GM23248 (cell line): ENCODE measurements at regions not wholly inside any gene's neighbourhood (a gene's known extent, or its start where the extent isn't known, plus 50 kb on each side); places are given as distances from the start of the nearest gene placed in this dataset.

ENCODE experiments used
- DNase-seq: peaks from one replicate; pipeline ENCODE4 v3.0.0-alpha.2; 2015
- H2AFZ ChIP-seq: fragments of 200-600 bp; sonication (generic); 2 replicates; pipeline ENCODE4 v1.6.1; 2016; ENCODE audit warnings: antibody characterized with exemption
- H3F3A ChIP-seq: fragments of 200-600 bp; sonication (generic); 2 replicates; pipeline ENCODE4 v1.6.1; 2016; ENCODE audit warnings: mild to moderate bottlenecking, antibody characterized with exemption, mixed run types; ENCODE audit not compliant: insufficient read depth
- H3K27ac ChIP-seq: fragments of 200-600 bp; sonication (generic); 2 replicates; pipeline ENCODE4 v1.5.1; 2016; ENCODE audit warnings: mild to moderate bottlenecking
- H3K27me3 ChIP-seq: fragments of 200-600 bp; sonication (generic); replicated peaks from 2 replicates; pipeline ENCODE4 v1.6.1; 2016; ENCODE audit warnings: mild to moderate bottlenecking; ENCODE audit not compliant: insufficient read depth
- H3K36me3 ChIP-seq: fragments of 200-600 bp; sonication (generic); 2 replicates; pipeline ENCODE4 v1.6.1; 2016; ENCODE audit warnings: low read depth, mild to moderate bottlenecking
- H3K4me1 ChIP-seq: fragments of 200-600 bp; sonication (generic); 2 replicates; pipeline ENCODE4 v1.6.1; 2016; ENCODE audit warnings: mild to moderate bottlenecking; ENCODE audit not compliant: insufficient read depth
- H3K4me2 ChIP-seq: fragments of 200-600 bp; sonication (generic); one replicate; pipeline ENCODE4 v1.6.1; 2016; ENCODE audit warnings: mild to moderate bottlenecking; ENCODE audit not compliant: unreplicated experiment
- H3K4me3 ChIP-seq: fragments of 200-600 bp; sonication (generic); 2 replicates; pipeline ENCODE4 v1.5.1; 2016; ENCODE audit warnings: mild to moderate bottlenecking
- H3K79me2 ChIP-seq: fragments of 200-600 bp; sonication (generic); 2 replicates; pipeline ENCODE4 v1.6.1; 2016; ENCODE audit warnings: mild to moderate bottlenecking; ENCODE audit not compliant: insufficient read depth
- H3K9ac ChIP-seq: fragments of 200-600 bp; sonication (generic); 2 replicates; pipeline ENCODE4 v1.6.1; 2016; ENCODE audit warnings: mild to moderate bottlenecking
- H3K9me2 ChIP-seq: fragments of 200-600 bp; sonication (generic); 2 replicates; pipeline ENCODE4 v1.6.1; 2016; ENCODE audit warnings: mixed run types, mild to moderate bottlenecking, moderate library complexity; ENCODE audit not compliant: insufficient read depth
- H3K9me3 ChIP-seq: fragments of 200-600 bp; sonication (generic); one replicate; pipeline ENCODE4 v1.6.1; 2017; ENCODE audit warnings: low read depth
- H4K20me1 ChIP-seq: fragments of 200-600 bp; sonication (generic); 2 replicates; pipeline ENCODE4 v1.6.0; 2016; ENCODE audit not compliant: insufficient read depth
- EZH2 ChIP-seq: fragments of 200-600 bp; sonication (generic); IDR thresholded peaks from 2 replicates; pipeline ENCODE4 v1.6.1; 2018; ENCODE audit warnings: antibody characterized with exemption, mild to moderate bottlenecking; ENCODE audit not compliant: insufficient read depth, poor library complexity, severe bottlenecking
- EZH2phosphoT487 ChIP-seq: fragments of 200-600 bp; sonication (generic); IDR thresholded peaks from 2 replicates; pipeline ENCODE4 v1.6.1; 2018; ENCODE audit warnings: antibody characterized with exemption, moderate library complexity, mild to moderate bottlenecking, low read depth; ENCODE audit not compliant: insufficient read depth
- WGBS, 2 experiments: methylation state at CpG; one replicate each; pipeline ENCODE4 v1.1.6; 2015 to 2017; ENCODE audit warnings: low lambda C conversion rate in 2 of 2, low coverage in 1 of 2; ENCODE audit errors: missing lambda C conversion rate in 2 of 2; 5-methylcytosine and 5-hydroxymethylcytosine counted together
- in situ Hi-C: fragments of 300-500 bp; cut with MboI; formaldehyde crosslinking; loops from 2 replicates; pipeline ENCODE4 v1.15.0; 2020

GRCh38 chr7:121488111-121488650 is 92.1 kb upstream of the FAM3C start:
- Histone ChIP-seq H3K4me1 (peaks cover 7% of the 10 kb centered on the region; the same call in 1 of the 2 replicates), H3F3A (0 out of 2 replicates have a peak, but pooled peaks cover 7% of the 10 kb centered on the region), H3K9ac (no peak overlapping the region), H3K4me2 (no peak overlapping the region), H4K20me1 (no peaks in the 10 kb centered on the region), H3K27me3 (peaks cover 3% of the 10 kb centered on the region; the same call in 1 of the 2 replicates), H3K9me3 (no peaks in the 10 kb centered on the region), H2AFZ (no peak overlapping the region), H3K79me2 (no peaks in the 10 kb centered on the region), H3K9me2 (no peaks in the 10 kb centered on the region), H3K36me3 (no peaks in the 10 kb centered on the region), H3K27ac (no peak overlapping the region), H3K4me3 (no peak overlapping the region)
- in situ Hi-C loops, result no loop called here
- DNase-seq, result no peak
- TF ChIP-seq EZH2phosphoT487 (no peak), EZH2 (no peak)
- WGBS, 2 experiments, result 80 to 90% methylated on average over 3 of the region's 3 CpGs

- in situ Hi-C loops, result no loop called here
These were observed 90.5 kb upstream of the FAM3C start for GRCh38 chr7:121486590-121486989.

GRCh38 chr7:121485467-121486243 is 89.5 kb upstream of the FAM3C start:
- peak overlapping the region; percentile 62 for H3K4me2 ChIP-seq
- no peaks in the 10 kb centered on the region for H3K9me2 ChIP-seq
- peak; percentile 32 for DNase-seq
- H3K9ac ChIP-seq, result no peak overlapping the region
- H2AFZ ChIP-seq, result peak overlapping the region; percentile 65
- no peaks in the 10 kb centered on the region for H3K9me3 ChIP-seq
- H3K4me3 ChIP-seq, result 0 out of 2 replicates have a peak overlapping the region, but pooled peaks have one; percentile 17
- H3K27me3 ChIP-seq, result peaks cover 3% of the 10 kb centered on the region; the same call in 1 of the 2 replicates
- in situ Hi-C loops, result no loop called here
- H3K36me3 ChIP-seq, result no peaks in the 10 kb centered on the region
- no peaks in the 10 kb centered on the region for H4K20me1 ChIP-seq
- H3K79me2 ChIP-seq, result no peaks in the 10 kb centered on the region
- 7 to 8% methylated on average over 7 of the region's 7 CpGs for WGBS, 2 experiments
- 0 out of 2 replicates have a peak, but pooled peaks cover 7% of the 10 kb centered on the region for H3F3A ChIP-seq
- TF ChIP-seq EZH2 (no peak), EZH2phosphoT487 (no peak)
- no peak overlapping the region for H3K27ac ChIP-seq
- H3K4me1 ChIP-seq, result peaks cover 7% of the 10 kb centered on the region; the same call in 1 of the 2 replicates

More at GRCh38 chr7:121486590-121486989, 90.5 kb upstream of the FAM3C start:
- H3K4me1 ChIP-seq, result peaks cover 7% of the 10 kb centered on the region; the same call in 1 of the 2 replicates
- H2AFZ ChIP-seq, result no peak overlapping the region
- H3K36me3 ChIP-seq, result no peaks in the 10 kb centered on the region
- H3K9me3 ChIP-seq, result no peaks in the 10 kb centered on the region
- H3K9ac ChIP-seq, result no peak overlapping the region
- TF ChIP-seq EZH2, result no peak
- H3K79me2 ChIP-seq, result no peaks in the 10 kb centered on the region
- peaks cover 3% of the 10 kb centered on the region; the same call in 1 of the 2 replicates for H3K27me3 ChIP-seq
- 0 out of 2 replicates have a peak, but pooled peaks cover 7% of the 10 kb centered on the region for H3F3A ChIP-seq
- H3K27ac ChIP-seq, result no peak overlapping the region
- no peak overlapping the region for H3K4me2 ChIP-seq
- H4K20me1 ChIP-seq, result no peaks in the 10 kb centered on the region
- no peaks in the 10 kb centered on the region for H3K9me2 ChIP-seq
- WGBS, 2 experiments, result 96 to 100% methylated on average over 1 of the region's 1 CpG
- H3K4me3 ChIP-seq, result no peak overlapping the region
- DNase-seq, result no peak

- H3K4me1 ChIP-seq, result peaks cover 7% of the 10 kb centered on the region; the same call in 1 of the 2 replicates
- 0 out of 2 replicates have a peak, but pooled peaks cover 7% of the 10 kb centered on the region for H3F3A ChIP-seq
- H3K9me2 ChIP-seq, result no peaks in the 10 kb centered on the region
- no peaks in the 10 kb centered on the region for H3K79me2 ChIP-seq
- H3K36me3 ChIP-seq, result no peaks in the 10 kb centered on the region
- H3K27ac ChIP-seq, result no peak overlapping the region
- 78 to 81% methylated on average over 2 of the region's 2 CpGs for WGBS, 2 experiments
- no peak overlapping the region for H3K9ac ChIP-seq
- H4K20me1 ChIP-seq, result no peaks in the 10 kb centered on the region
- in situ Hi-C loops, result no loop called here
- H3K27me3 ChIP-seq, result peaks cover 11% of the 10 kb centered on the region; the same call in 1 of the 2 replicates
- no peak for DNase-seq
- TF ChIP-seq EZH2phosphoT487 (no peak), EZH2 (no peak)
- no peak overlapping the region for H3K4me3 ChIP-seq
- no peak overlapping the region for H3K4me2 ChIP-seq
- H2AFZ ChIP-seq, result no peak overlapping the region
- no peaks in the 10 kb centered on the region for H3K9me3 ChIP-seq
These were observed 88.1 kb upstream of the FAM3C start for GRCh38 chr7:121484089-121484763.
